GM13977 (cell line): ENCODE measurements at regions not wholly inside any gene's neighbourhood (a gene's known extent, or its start where the extent isn't known, plus 50 kb on each side); places are given as distances from the start of the nearest gene placed in this dataset.

ENCODE experiments used
- DNase-seq: peaks from one replicate; pipeline ENCODE4 v3.0.0; 2012; ENCODE audit warnings: low spot score
- in situ Hi-C: fragments of 300-500 bp; cut with MboI; formaldehyde crosslinking; loops from one replicate; pipeline ENCODE4 v1.12.0; 2022; ENCODE audit warnings: low sequenced_read_pairs, low pct_unique_long_range_greater_than_20kb, mixed read lengths, inconsistent platforms; ENCODE audit not compliant: unreplicated experiment
- TF ChIP-seq, protein P1 (sequence below): IDR thresholded peaks from 2 replicates; pipeline ENCODE4 v1.5.1; 2012; ENCODE audit warnings: mild to moderate bottlenecking, control low read depth; ENCODE audit not compliant: insufficient read depth; ENCODE audit errors: extremely low read depth, missing control alignments

DNA sequence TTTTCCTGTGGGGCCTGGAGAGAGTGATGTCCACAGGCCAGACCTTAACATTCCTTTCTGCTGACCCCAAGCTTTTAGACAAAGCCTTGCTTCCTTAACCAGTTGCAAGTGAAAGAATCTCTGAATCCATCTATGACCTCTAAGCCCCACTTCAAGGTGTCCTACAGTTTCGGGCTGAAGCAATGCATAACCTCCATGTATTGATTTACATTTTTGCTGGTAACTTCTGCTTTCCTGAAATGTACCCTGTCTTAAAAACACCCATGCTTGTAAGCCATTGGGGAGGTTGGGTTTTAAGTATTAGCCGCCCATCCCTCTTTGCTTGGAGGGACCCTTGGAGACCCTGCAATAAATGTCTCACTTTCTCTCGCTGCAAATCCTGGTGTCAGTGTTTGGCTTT lies 190.6 kb downstream of the VRK1 start:
- DNase-seq, result no peak
- TF ChIP-seq, protein P1, sequence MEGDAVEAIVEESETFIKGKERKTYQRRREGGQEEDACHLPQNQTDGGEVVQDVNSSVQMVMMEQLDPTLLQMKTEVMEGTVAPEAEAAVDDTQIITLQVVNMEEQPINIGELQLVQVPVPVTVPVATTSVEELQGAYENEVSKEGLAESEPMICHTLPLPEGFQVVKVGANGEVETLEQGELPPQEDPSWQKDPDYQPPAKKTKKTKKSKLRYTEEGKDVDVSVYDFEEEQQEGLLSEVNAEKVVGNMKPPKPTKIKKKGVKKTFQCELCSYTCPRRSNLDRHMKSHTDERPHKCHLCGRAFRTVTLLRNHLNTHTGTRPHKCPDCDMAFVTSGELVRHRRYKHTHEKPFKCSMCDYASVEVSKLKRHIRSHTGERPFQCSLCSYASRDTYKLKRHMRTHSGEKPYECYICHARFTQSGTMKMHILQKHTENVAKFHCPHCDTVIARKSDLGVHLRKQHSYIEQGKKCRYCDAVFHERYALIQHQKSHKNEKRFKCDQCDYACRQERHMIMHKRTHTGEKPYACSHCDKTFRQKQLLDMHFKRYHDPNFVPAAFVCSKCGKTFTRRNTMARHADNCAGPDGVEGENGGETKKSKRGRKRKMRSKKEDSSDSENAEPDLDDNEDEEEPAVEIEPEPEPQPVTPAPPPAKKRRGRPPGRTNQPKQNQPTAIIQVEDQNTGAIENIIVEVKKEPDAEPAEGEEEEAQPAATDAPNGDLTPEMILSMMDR, result no peak
- in situ Hi-C loops, result no loop called here

DNA sequence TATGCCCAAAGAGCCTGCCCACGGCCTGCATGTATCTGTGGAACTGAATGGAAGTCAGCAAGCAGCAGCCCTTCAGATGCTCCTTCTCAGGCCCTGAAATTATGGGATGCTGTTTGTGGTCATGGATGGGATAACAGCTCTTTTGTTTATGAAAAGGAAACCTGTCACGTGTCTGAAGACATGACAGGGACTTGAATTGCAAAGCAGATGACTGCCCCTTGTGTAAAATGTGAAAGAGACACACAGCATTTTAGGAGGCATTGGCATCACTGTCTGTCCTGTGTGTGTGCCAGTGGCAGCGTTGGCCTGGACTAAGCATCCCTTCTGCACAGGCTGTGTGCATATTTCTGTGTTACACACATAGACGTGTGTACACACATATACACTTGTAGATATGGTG lies 192.1 kb downstream of the VRK1 start:
- in situ Hi-C loops, result no loop called here
- TF ChIP-seq, protein P1, result no peak
- no peak for DNase-seq

DNA sequence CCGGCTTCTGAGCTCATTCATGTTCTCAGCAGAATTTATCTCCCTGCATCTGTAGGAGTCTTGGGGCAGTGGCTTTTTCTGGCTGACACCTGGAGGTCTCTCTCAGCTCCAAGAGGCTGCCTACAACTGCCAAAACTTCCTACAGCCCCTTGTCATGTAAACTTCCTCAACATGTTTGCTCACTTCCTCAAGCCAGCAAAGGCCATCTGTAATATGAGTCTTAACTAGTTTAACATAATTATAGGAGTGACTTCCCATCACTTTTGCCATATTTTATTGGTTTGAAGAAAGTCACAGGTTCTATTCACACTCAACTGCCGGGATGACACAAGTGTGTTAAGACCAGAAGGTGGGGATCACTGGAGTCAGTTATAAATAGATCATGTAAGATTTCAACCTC lies 194.0 kb downstream of the VRK1 start:
- in situ Hi-C loops, result no loop called here
- no peak for DNase-seq
- TF ChIP-seq, protein P1, result no peak

DNA sequence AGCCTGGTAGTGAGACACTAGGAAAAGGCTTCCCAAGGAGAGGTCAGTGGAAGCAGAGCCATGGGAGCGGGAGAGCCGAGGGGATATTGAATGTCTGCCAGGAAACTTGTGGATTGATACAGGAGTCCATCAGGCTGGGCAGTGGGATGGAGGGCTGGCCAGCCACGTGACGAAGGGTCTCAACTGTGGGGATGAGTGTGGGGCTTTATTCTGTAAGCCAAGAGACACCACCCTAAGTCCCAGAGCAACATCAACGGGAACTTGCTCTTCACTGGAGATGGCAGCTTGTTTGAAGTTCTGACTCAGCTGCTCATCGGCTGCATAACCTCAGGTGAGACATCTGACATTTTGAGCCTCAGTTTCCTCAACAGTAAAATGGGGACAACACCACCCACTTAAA lies 197.8 kb downstream of the VRK1 start:
- in situ Hi-C loops, result no loop called here
- TF ChIP-seq, protein P1, result no peak
- DNase-seq, result no peak

DNA sequence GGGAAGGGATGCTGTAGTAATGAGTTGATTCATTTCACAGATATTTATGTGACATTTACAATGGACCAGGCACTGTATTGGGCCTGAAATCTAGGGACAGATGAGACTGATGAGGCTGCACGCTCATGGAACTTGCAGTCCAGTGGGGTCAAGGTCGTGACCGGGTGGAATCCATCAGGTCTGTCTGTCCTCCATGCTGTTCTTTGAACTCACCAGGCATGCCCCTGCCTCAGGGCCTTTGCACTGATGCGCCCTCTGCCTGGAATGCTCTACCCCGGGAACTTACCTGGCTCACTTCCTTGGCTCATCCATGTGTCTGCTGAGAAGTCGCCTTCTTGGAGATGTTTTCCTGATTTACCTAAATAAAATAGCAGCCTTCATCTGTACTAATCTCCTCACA lies 200.1 kb downstream of the VRK1 start:
- in situ Hi-C loops, result no loop called here
- no peak for DNase-seq
- TF ChIP-seq, protein P1, result no peak

DNA sequence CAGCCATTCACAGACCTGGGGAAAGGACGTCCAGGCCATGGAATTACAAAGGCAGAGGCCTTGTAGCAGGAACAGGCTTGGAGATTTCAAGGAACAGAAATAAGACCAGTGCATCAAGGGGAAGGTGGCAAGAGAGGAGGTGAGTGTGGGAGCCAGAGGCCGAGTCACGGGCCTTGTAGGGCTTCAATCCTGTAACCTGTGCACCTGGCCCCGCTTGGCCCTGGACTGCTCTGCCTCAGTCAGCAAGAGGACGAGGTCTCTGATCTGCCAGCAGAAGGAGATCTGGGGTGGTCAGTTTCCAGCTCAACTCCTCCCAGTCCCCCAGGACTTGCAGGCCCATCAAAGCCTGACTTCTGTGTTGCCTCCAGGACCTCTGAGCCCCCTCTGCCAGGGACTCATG lies 200.8 kb downstream of the VRK1 start:
- in situ Hi-C loops, result no loop called here
- no peak for DNase-seq
- TF ChIP-seq, protein P1, result no peak

DNA sequence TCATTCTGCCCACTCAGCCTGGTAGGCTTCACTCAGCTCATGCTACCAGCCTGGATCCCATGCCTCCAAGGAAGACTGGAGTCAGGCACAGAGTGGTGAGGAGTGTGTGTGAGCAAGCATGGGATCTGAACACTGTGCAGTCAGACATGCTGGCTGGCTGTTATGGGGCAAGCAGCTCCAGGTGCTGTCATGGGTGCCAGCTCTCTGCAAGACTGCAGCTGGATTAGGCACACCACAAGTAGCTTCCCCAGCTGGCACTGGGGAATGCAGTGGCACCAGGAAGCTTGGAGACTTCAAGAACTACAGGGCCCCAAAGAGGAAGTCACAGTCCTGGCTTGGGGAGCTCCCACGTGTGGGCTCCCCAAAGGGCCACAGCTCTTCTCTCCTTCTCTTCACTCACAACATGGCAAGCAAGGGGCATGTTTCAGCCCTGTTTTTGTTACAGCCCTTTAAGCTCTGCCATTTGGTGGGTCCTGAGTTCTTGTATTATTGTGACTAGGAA lies 202.5 kb downstream of the VRK1 start:
- TF ChIP-seq, protein P1, result no peak
- in situ Hi-C loops, result no loop called here
- no peak for DNase-seq
